ENCODE measurements at regions not wholly inside any gene's neighbourhood (a gene's known extent, or its start where the extent isn't known, plus 50 kb on each side); places are given as distances from the start of the nearest gene placed in this dataset.

GRCh38 chr5:163623524-163623923 is 118.1 kb downstream of the MAT2B start:
- no peak for DNase-seq

- DNase-seq, result no peak
These were observed 118.6 kb downstream of the MAT2B start for GRCh38 chr5:163623986-163624385.

- no peak for DNase-seq
These were observed 119.0 kb downstream of the MAT2B start for GRCh38 chr5:163624431-163624830.

- DNase-seq, result no peak
These were observed 121.5 kb downstream of the MAT2B start for GRCh38 chr5:163626904-163627434.

GRCh38 chr5:163631856-163632255 is 126.4 kb downstream of the MAT2B start:
- DNase-seq, result no peak

- DNase-seq, result no peak
These were observed 128.6 kb downstream of the MAT2B start for GRCh38 chr5:163633926-163634460.

- DNase-seq, result no peak
These were observed 130.2 kb downstream of the MAT2B start for GRCh38 chr5:163635631-163636030.

- DNase-seq, result no peak
These were observed 137.5 kb downstream of the MAT2B start for GRCh38 chr5:163642904-163643303.

GRCh38 chr5:163645421-163646416 is 140.3 kb downstream of the MAT2B start:
- no peak for DNase-seq

GRCh38 chr5:163649514-163649913 is 144.1 kb downstream of the MAT2B start:
- DNase-seq, result no peak

GRCh38 chr5:163653526-163653925 is 148.1 kb downstream of the MAT2B start:
- no peak for DNase-seq

- no peak for DNase-seq
These were observed 153.5 kb downstream of the MAT2B start for GRCh38 chr5:163658702-163659567.

GRCh38 chr5:163659568-163659902 is 154.1 kb downstream of the MAT2B start:
- no peak for DNase-seq

- DNase-seq, result no peak
These were observed 155.1 kb downstream of the MAT2B start for GRCh38 chr5:163660486-163660885.

GRCh38 chr5:163661360-163661759 is 155.9 kb downstream of the MAT2B start:
- DNase-seq, result no peak

GRCh38 chr5:163670036-163670435 is 164.6 kb downstream of the MAT2B start:
- DNase-seq, result no peak

GRCh38 chr5:163677092-163677491 is 171.7 kb downstream of the MAT2B start:
- no peak for DNase-seq

- no peak for DNase-seq
These were observed 176.8 kb downstream of the MAT2B start for GRCh38 chr5:163682234-163682633.

- DNase-seq, result no peak
These were observed 182.0 kb downstream of the MAT2B start for GRCh38 chr5:163687414-163687813.

GRCh38 chr5:163692091-163692490 is 186.7 kb downstream of the MAT2B start:
- DNase-seq, result no peak

GRCh38 chr5:163695830-163696578 is 190.6 kb downstream of the MAT2B start:
- DNase-seq, result peak; percentile 82

GRCh38 chr5:163696579-163696887 is 191.1 kb downstream of the MAT2B start:
- no peak for DNase-seq

Data from midbrain (tissue), 1 donor.